Stimulated activated CD8-positive, alpha-beta memory T cell treated with anti-CD3 and anti-CD28 coated beads, Interleukin-15, amount 100 ng/mL, for 4 hours (primary cell): ENCODE measurements at regions not wholly inside any gene's neighbourhood (a gene's known extent, or its start where the extent isn't known, plus 50 kb on each side); places are given as distances from the start of the nearest gene placed in this dataset.

Experiments
- DNase-seq, 2 donors: peaks; one replicate each; pipeline ENCODE4 v3.0.0-alpha.2; 2020; ENCODE audit warnings: low read depth in 2 of 2

DNA sequence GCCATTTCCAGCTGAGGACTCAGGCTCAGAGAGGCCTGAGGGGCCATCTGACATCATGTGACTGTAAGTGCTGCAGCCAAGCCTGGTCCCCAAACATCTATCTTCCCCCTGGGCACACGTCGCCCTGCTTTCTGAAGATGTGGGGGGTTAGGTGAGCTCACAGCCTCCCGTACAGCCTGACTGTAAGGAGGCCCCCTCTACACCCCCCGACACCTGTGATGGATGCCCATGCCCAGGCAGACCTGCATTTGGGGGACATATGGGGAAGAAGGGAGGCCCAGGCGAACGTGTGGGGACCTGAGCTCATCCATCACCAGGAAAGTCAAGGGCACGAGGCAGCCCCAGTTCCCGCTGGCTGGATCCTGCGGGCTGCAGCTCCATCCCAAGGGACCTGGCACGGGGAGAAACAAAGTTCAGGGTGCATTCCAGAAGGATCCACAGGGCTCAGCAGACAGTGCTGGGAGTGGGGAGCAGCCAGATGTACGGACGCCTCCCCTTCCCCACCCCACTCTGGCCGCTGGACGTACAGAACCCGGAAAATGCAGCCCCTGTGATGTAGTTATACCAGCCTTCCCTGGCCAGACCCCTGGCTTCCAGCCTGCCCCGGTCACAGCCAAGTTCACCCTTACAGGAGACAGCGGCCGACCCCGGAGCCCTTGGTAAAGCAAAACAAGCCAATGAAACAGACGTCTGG is 1431.4 kb downstream of the BRD1 start:
- no peak for DNase-seq

DNA sequence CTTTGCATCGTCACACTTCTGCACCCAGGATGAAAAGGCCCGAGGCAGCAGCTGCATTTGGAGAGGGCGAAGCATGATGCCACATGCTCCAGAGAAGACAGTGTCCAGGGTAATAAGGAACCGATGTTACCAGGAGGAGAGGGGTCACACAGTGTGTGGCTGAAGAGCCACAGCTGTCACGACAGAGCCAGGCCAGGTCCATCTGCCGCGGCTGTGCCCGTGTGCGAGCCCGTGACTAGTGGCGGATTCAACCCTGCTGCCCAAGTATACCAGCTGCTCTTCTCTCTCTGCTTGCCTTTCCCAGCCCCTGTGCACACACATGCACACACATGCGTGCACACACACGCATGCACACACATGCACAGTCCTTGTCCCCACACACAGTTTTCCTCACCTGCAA is 1432.5 kb downstream of the BRD1 start:
- DNase-seq: no peak

DNA sequence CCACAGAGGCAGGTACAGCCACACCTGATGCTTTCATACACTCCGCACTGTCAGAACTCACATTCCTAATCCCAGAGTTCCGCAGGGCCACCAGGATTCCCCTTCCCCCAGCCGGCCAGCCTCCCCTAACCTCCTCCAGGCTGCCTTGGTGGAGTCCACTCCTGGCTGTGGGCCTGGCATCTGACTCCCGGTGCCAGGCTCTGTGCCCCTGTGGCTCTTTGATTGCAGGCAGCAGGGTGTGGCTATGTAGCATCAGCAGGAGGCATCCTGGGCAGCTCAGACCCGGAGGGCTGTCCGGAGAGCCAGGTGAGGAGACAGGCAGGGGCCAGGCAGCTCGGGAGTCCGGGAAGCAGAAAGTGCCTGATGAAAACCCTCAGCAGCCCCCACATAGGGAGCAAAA is 1432.9 kb downstream of the BRD1 start:
- DNase-seq: no peak

DNA sequence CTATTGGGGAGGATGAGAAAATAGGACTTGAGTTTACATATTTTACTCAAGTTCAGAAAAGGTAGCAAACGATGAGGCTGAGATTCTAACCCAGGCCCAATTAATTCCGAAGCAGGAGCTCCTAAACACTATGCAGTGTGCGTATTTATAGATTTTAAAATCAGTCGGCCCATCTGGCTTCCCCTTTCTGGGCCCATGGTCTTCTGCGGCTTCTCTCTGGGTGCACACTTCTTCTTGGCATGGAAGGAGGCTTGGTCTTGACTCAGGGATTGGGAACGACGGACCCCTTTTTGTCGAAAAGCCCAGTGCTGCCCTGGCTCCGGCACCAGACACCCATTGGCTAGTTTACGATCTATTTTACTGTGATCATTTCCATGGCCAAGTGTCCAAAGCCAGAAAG is 1433.8 kb downstream of the BRD1 start:
- DNase-seq: no peak

DNA sequence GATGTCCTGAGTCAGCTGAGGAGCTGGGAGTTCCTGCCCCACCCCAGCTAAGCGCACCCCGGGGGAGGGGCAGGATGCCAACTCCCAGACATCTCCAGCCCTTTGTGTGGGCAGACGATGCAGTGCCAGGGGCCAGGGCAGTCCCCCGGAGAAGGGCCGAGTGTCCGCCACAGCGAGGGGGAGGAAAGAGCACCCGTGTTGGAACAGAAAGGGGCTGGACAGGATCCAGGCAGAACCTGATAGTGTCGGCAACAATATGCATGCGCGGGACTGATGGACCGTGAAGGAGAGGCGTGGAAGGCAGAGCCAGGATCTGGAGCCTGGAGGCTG is 1434.7 kb downstream of the BRD1 start:
- no peak for DNase-seq

DNA sequence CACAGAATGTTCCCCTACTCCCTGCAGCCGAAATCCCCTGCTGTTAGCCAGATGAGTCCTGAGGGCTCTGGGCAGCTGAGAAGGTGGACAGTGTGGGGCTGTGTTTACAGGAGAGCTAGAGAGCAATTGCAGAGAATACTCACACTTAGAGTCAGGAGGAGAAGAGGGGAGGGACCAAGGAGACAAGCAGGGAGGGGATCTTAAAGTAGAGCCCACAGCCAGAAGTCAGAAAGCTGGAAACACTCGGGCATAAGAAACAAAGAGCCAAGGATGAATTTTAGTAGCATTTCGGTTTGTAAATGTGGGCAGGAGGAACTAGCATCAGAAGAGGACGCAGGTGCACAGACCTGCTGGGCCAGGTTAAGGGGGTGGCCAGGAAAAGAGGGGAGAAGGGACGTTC is 1435.9 kb downstream of the BRD1 start:
- DNase-seq: no peak

DNA sequence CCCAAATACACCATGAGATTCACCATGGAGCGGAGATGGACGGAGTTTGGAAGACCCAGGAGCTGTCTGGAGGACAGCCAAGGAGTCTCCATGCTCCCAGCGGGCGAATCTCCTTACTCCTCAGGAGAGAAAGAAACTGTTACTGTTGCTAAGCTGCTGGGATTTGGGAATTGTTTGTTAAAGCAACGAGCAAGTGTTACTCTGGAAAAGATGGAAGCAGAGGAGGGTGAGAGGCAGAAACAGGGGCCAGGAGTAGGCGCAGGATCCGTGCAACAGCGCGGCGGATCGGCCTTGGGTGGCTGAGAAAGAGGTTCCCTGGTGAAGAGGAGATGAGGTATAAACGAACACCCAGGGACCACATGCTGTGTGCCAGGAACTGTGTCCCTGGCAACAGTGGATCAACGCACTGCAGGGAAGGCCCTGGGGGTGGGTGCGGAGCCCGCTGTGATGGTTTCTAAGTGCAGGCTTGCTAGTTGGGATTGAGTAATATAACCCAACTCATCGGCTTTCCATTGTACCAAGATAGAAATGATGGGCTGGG is 1436.4 kb downstream of the BRD1 start:
- no peak for DNase-seq

DNA sequence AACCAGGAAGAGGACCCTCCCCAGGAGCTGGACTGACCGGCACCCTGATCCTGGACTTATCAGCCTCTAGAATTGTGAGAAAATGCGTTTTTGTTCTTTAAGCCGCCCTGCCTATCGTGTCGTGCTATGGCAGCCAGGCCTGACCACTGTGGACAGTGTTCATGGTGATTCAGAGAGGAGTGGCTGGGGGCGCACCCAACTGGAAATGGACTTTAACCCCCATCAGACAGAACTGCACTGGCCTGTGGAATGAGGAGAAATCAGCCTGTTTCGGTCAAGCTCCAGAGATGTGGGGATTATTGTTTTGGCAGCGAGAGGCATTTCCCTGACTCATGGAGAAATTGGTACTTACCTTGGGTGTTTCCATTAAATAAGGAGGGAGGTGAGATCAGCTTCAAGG is 1437.8 kb downstream of the BRD1 start:
- DNase-seq: no peak

DNA sequence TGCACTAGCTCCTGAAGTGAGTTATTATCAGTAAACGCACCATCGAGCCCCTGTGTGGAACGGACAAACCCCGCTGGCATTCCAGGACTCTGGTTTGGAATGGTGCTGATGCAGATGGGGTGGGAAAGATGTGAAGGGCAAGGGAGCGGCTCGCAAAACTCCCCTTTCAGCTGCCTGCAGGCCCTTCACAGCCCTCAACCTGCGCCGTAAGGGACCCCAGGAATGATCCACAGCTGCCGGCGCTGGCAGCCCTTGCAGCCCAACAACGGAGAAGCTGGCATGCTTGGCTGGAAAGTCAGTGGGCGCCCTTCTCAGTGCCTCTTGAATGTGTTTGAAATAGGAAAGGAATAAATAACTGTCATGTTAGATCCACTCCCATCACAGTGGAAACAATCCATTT is 1445.5 kb downstream of the BRD1 start:
- DNase-seq: no peak

DNA sequence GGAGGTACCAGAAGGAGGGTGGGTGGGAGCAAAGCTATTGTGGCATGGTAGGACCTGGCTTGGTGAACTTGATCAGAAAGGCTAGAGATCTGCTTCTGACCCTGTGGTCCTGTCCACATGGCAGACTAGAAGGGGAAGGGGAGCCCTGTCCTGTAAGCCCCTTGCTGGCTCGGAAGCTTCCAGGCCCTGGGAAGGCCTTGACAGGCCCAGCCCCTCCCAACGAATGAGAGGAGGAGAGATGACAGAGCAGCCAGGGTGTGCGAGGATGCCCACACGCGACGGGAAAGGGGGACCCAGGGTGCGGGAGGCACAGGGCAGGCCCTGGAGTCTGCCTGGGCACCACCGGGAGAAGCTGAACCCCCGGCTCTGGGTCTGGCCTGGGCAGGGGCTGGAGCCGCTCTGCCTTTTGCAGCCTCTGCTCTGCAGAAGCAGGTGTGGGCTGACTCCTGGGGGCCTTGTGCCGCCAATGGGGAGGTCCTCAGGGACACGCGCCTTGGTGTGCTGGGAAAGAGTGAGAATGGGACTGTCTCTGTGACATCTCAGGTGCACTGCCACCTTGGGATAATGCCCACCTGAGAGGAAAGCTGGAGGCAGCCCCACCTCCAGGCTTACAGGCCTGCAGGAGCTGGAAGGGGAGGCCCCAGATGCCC is 1447.5 kb downstream of the BRD1 start:
- no peak for DNase-seq

DNA sequence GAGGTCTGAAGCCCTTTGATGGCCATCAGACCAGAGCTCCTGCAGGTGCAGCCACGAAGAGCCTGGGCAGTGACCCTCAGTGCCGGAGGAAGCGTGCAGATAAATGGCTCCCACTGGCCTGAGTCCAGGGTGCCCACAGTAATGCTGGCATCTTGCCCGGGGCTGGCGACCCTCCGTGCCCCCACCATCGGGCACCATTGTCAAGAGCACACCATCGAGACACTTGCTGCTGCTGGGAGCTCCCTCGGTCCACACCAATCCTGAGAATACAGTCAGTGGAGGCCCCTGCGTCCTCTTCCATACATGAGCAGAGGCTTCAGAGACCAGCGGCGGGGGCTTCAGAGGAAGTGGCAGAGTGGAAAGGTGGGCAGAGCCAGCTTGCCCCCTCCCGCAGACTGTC is 1448.3 kb downstream of the BRD1 start:
- no peak for DNase-seq

DNA sequence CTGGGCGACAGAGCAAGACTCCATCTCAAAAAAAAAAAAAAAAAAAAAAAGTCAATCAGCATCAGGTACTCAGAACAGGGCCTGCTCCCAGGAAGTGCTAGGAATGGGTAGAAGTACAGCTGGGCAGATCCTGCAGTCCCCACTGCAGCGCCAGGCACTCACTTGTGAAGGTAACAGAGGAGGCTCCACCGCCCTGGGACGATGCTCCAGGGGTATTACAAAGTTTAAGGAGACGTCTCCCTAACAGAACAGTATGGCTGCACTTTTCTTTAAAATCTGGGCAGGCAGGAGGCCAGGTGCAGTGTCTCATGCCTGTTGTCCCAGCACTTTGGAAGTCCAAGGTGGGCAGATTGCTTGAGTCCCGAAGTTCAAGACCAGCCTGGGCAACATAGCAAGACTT is 1449.0 kb downstream of the BRD1 start:
- DNase-seq: no peak

DNA sequence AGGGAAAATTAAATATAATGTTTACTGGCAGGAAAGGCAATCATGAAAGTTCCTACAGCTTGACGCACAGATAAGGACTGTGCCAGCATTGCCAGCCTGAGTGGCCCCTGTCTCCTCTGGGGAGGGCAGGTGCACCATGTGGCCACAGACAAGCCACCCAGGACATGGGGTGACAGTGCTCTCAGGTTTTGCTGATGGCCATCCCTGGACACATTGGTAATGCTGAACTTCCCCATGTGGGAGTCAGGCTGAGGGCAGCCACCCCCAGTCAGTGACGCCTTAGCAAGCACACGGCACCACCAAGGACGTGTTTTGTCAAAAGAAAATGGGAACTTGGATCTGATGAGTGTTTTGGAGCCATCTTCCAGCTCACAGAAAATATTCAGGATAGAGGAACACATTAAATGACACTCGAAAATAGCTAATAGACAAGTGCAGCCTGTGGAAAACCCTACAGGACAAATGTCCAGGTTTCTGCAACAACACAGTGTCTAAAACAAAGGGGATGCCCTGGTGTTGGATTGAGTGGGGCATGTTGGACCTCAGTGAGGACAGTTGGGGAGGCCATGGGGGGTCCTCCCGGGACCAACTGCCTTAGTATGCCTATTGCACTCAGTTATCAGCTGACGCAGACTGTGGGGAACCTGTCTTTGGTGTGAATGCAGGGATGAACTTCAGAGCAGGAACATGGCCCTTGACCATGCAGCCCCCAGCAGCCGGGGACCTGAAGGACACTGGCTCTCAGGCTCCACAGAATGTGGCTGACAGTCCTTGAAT is 1450.5 kb downstream of the BRD1 start:
- DNase-seq: no peak

DNA sequence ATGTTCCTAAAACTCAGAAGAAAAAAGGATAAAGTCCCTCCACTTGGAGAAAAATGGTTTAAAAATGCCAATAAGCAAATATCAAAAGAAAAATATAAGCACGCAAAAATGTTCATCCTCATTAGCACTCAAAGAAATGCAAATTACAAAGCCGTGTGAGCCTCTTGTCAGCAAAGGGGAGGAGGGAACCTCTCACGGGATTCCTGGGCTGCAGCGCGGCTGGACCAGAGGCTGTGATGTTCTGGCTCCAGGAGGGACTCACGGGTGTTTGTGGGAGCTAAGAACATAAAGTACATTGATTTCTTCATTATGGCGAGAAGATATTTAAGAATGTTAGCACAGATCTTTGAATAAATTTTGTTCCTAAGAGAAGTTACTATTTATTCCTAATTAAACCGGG is 1451.2 kb downstream of the BRD1 start:
- no peak for DNase-seq

DNA sequence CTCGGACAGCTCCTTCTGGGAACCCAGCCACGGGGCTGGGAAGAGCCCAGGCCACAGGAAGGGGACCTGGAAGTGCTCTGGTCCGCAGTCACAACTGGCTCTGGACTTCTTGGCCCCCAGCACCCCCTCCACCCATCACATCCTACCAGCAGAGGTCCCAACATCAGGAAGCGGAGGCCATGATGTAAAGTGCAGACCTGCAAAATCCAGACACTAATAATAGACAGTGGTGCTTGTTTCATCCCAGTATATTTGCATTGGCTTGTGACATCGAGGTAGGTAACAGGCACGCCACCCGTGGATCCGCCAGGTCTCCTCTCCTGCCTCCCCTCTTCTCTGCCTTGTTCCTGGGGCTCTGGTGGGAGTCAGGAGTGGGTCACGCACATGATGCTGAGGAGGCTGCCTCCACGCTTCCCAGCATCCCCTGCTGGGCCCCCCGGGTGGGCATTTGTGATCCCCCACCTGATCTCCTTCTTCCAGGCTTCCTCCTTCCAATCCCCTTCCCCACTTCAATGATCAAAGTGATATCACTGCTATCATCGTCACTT is 1454.0 kb downstream of the BRD1 start:
- no peak for DNase-seq

DNA sequence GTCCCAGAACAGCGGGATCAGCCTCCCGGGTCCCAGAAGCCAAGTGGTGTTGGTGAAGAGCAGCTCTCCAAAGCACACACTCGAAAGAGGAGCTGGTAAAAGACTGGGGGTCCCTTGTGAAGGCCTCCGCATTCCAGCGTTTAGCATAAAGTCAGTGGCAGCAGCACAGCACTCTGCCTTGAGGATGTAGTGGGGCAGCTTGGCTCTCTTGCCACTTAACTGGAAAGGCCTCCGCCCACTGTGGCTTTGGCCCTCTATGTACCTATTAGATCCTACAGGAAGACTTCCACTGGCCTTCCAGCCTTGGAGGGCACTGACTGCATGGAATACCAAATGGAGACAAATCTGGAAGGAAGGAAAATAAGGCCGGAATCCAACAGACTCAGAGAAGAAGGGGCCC is 1455.3 kb downstream of the BRD1 start:
- no peak for DNase-seq

DNA sequence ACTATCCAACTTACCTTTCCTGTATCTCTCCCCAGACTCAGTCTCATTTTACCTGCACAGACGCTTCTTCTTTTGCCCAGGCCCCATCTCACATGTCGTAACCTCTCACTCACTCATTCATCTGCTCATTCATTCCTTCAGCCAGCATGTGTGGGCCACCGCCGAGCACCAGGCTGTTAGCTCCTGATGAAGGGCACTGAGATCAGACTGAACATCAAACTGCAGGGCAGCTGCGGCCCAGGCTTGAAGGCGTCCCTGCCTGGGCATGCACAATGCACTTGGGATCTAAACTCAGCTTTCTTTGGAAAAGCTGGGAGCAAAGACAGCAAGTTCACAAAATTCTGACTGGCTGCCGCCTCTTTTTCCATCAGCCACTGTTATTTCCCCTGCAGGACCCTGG is 1456.3 kb downstream of the BRD1 start:
- no peak for DNase-seq

DNA sequence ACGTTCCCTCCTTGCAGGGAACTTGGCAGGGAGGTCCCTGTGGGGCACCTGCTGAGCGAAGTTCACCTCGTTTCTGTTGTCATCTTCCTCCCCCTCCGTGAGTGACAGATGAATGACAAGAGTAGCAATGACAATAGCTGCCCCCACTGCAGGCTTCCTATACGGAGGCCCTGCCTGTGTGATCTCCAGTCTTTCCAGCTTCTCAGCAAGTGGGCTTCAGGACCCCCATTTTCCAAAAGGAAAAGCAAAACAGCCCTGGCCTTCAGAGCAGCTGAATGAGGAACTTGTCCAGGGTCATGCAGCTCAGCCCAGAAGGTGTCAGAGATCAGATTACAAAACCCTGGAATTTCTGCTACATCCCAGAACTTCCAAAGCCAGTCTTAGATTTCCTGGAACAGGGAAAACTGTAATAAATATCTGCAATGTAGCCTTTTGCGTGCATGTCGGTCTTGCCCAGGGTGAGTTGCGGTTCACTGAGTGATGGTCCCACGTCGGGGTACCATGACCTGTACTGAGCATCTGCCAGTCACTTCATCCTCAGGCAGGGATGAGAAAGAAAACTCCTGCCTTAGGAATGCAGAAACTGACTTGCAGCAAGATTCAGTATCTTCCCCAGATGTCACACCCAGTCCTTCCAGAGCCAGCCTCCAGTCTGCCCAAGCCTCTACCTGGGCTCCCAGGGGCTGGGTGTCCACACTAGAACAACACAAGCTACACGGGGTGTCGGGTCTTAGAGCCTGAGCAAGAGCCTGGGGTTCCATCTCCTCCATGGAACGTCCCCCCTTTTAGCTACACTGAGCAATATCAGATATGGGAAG is 1457.0 kb downstream of the BRD1 start:
- DNase-seq: no peak

DNA sequence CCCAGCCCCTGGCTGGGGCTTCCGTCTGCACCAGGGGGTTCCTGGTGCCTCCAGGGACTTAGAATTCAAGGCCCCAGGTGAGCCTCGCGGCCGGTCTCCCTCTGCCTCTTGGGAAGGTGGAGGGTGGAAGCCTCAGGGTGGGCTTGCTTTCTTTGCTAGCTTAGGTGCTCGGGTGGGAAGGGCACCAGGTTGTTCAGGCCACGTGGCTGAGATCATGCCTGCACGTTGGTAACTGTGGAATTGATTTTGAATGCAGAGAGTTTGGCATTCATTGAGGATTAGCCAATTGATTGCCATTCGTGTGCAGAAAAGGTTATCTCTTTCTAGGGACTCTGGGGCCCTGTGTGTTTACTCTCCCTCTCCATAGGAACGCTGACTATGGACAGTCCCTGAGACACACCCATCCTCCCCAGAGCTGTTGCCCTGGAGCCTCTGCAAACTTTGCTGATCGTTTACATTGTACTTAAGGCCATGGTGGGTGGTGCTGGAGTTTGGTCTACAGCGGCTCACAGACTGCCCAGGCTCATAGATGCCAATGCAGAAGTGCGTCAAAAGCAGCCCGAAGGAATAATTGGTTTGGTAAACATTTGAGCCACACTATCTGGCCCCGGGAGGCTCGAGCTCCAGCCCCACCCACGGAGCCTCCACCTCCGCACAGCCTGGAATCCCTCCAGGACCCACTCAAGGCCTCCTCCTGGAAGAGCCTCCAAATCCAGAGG is 1457.7 kb downstream of the BRD1 start:
- DNase-seq: no peak

DNA sequence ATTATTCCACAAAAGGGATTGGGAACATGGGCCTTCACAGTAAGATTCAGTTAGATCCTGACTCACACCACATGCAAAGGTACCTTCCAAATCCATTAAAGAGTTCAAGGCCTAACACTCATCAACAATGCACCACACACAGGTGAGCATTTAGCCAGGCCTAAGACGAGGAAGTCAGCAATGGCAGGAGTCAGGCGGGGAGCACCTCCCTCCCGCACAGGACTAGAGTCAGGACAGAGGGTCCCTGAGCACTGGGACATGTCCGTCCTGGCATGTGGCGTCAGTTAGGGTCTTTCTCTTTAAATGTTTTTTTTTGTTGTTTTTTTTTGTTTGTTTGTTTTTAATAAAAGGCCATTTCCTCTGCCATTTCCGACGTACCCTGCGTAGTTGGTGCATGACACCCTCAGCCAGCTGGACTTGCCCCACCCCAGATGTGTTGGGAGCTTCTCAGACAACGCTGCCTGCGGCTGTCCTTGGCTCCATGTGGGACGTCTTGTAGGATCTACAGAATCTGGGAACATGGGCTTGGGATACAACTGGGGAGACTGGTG is 1458.6 kb downstream of the BRD1 start:
- no peak for DNase-seq

DNA sequence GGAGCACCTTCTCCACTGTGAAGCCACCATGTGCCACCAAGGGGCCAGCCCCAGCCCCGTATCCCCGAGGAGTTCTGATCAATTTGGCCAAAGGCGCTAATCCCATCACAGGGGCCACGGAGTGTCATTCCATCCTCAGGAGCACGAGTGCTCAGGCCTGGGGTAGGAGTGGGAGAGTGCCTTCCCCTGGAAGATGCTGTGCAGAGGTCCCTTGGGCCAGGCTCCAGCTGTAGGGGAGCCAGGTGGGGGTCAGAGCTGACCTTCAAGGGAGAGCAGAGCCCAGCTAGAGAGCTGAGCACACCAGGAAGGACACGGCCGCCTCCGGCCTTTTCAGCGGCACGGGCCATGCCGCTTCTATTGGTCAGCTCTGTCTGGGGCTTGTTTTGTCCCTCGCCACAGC is 1459.9 kb downstream of the BRD1 start:
- no peak for DNase-seq
